GM12892 (cell line): ENCODE measurements at regions not wholly inside any gene's neighbourhood (a gene's known extent, or its start where the extent isn't known, plus 50 kb on each side); places are given as distances from the start of the nearest gene placed in this dataset.

Experiments used
- POLR2A ChIP-seq: IDR thresholded peaks from 2 replicates; pipeline ENCODE4 v1.6.1; 2011; ENCODE audit warnings: low read depth, low read length, control low read depth
- POLR2AphosphoS5 ChIP-seq: IDR thresholded peaks from 2 replicates; pipeline ENCODE4 v1.6.1; 2011; ENCODE audit warnings: low read depth, low read length, control low read depth

DNA sequence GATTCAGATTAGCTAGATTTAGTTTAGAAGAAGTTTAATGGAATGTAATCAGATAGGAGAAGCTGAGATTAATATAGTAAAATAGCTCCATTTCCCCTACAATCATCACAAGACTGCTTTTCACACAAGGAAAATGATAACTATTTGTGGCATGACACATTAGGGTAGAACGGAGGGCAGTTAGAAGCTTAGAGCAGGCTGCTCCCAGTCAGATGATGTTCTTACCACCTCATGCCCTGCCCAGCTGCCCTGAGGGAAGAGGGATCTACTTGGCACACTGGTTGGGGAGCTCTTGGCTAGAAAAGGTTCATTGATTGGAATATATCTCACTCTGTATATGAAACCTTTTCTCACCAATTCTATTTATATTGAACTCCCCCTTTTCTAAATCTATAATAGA lies 180.7 kb upstream of the IL15 start:
- TF ChIP-seq POLR2AphosphoS5 (no peak), POLR2A (no peak)
